ENCODE measurements at regions not wholly inside any gene's neighbourhood (a gene's known extent, or its start where the extent isn't known, plus 50 kb on each side); places are given as distances from the start of the nearest gene placed in this dataset.

DNA sequence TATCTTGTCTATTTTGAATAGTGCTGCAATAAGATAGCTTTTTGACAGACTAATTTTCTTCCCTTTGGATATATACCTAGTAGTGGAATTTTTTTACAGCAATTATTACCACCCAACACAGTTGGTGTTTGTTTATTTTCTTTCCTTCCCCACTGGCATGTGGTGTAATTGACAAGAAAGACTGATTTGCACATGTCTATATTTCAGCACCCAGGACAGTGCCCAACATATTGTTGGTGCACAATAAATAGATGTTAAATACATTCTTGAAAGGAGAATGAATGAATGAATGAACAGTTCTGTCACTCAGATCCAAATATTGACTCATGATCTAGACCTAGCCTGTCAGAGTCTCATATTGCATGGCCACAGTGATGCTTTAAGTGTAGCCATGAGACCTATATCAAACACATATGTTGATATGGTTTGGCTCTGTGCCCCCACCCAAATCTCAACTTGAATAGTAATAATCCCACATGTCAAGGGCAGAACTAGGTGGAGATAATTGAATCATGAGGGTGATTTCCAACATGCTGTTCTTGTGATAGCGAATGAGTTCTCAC is 538.2 kb downstream of the NYAP2 start:
- DNase-seq: peak; percentile 12
- in situ Hi-C loops (cut with MboI; ENCODE audit: low pct_unique_long_range_greater_than_20kb, low sequenced_read_pairs): no loop called here

DNA sequence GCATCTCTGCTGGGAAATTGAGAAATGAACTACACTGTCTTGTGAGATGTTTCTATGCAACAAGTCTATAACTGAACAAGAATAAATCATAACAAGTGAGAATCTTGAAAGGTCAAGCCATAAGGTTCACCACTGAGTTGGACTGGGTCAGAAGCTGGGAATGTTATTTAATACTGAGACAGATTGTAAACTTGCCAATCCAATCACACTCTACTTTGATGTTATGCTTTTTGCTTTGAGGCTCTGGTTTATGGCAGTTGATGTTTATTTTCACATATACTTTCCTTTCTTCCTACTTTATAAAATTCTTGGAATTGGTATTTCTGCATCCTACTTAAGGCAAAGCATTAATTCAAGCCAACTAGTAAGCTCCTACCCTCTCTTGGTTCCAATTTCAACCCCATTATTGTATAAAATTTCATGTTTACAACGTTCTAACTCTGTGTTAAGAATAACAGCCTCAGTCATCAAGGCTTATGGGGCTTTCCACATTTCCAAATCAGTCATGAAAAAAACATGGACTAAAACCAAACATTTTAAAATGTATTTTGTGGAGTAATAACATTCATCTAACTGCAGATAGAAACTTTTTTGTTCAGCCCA is 533.4 kb downstream of the NYAP2 start:
- DNase-seq: no peak
- in situ Hi-C loops (cut with MboI; ENCODE audit: low pct_unique_long_range_greater_than_20kb, low sequenced_read_pairs): no loop called here

GRCh38 chr2:225930687-225931086 is 531.2 kb downstream of the NYAP2 start:
- in situ Hi-C loops (cut with MboI; ENCODE audit: low pct_unique_long_range_greater_than_20kb, low sequenced_read_pairs): no loop called here
- DNase-seq: no peak

GRCh38 chr2:225920621-225921220 is 521.2 kb downstream of the NYAP2 start:
- no peak for DNase-seq
- in situ Hi-C loops (cut with MboI; ENCODE audit: low pct_unique_long_range_greater_than_20kb, low sequenced_read_pairs): no loop called here

- in situ Hi-C loops (cut with MboI; ENCODE audit: low pct_unique_long_range_greater_than_20kb, low sequenced_read_pairs): no loop called here
Observed at GRCh38 chr2:225916692-225917091, 517.2 kb downstream of the NYAP2 start.

GRCh38 chr2:225911019-225911418 is 511.5 kb downstream of the NYAP2 start:
- in situ Hi-C loops (cut with MboI; ENCODE audit: low pct_unique_long_range_greater_than_20kb, low sequenced_read_pairs): no loop called here
- DNase-seq: no peak

More at GRCh38 chr2:225916692-225917091, 517.2 kb downstream of the NYAP2 start:
- DNase-seq: no peak

DNA sequence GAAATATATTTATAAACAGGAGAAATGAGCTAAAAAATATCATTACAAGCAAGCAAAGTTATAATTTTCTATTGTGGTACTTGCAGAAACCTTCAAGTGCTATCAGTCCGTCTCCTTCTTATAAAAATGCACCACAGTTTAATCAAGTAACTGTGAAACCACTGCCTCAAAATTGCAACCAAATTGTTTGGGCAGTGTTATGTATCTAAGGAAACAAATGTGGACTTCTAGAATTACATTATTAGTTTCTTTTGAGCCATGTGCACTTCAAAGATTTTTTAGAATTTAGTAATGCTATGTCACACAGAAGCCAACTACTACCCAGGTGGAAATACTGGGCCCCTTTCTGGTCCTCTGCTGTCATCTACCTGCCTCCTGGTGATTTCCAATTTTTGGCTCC is 495.6 kb downstream of the NYAP2 start:
- DNase-seq: no peak
- in situ Hi-C loops (cut with MboI; ENCODE audit: low pct_unique_long_range_greater_than_20kb, low sequenced_read_pairs): no loop called here

DNA sequence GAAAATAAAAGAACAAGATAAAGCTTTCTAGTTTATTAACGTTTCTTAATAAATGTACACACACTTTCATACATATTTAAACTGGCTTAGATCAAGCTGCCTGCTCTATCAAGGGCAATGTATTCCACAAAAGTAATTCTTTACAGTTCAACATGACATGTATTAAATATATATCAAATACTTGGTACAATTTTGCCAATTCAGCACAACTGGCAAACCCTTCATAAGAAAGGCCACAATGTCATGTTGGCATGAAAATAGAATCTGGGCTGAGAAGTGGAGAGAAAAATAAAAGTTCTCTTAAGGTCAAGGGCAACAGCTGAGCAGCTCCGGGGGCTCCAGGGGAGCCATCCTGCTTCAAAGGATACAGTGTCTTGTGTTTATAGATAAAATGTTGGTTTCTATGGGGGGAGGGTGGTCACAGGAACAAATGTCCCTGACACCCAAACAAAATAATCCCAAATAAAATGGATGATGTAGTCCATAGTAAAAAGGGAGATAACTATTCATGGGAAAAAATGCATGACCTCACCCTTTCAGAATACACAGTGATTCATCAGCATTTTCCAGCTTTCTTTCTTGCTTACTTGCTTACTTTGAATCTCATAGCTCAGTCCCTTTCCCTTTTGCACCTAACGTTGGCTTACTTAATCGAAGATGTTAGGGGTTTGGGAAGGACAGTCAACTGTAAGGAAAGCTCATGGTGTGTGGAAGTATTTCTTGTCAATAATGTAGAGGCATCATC is 494.9 kb downstream of the NYAP2 start:
- in situ Hi-C loops (cut with MboI; ENCODE audit: low pct_unique_long_range_greater_than_20kb, low sequenced_read_pairs): no loop called here
- no peak for DNase-seq

- in situ Hi-C loops (cut with MboI; ENCODE audit: low pct_unique_long_range_greater_than_20kb, low sequenced_read_pairs): no loop called here
- no peak for DNase-seq
Observed at GRCh38 chr2:225893151-225893550, 493.6 kb downstream of the NYAP2 start.

DNA sequence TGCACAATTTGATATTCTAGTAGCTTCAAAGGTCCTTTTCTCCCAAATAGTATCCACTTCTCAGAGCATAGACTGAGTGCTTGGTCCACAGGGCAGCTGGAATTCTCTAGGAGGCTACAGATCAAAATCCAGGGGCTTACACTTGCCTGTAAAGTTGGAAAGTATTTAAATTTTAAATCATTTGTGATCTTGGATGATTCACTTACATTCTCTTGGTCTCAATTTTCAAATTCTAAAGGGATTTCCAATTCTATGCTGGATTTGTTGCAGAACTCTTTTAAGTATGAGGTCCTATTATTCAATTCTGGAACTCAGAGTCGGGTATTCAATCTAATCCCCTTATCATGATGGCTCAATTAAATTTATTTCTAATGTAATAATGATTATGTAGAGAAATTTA is 492.3 kb downstream of the NYAP2 start:
- in situ Hi-C loops (cut with MboI; ENCODE audit: low pct_unique_long_range_greater_than_20kb, low sequenced_read_pairs): no loop called here
- no peak for DNase-seq

DNA sequence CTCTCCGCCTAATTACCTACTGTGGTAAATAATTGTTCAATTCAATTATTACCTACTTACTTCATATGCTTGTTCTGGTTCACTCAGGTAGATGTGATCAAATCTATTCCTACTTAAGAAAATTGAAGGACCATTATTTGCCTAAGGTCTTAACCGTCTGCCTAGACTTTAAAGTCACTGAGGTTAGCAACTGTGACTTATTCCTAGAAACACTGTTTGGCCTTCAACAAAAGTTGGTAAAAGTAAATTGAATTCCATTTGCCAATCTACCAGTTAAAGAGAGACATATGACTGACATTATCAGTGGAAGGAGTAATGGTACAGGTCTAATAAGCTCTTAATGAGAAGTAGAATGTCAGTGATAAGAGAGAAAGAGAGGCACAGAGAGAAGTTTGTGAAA is 491.5 kb downstream of the NYAP2 start:
- in situ Hi-C loops (cut with MboI; ENCODE audit: low pct_unique_long_range_greater_than_20kb, low sequenced_read_pairs): no loop called here
- no peak for DNase-seq

DNA sequence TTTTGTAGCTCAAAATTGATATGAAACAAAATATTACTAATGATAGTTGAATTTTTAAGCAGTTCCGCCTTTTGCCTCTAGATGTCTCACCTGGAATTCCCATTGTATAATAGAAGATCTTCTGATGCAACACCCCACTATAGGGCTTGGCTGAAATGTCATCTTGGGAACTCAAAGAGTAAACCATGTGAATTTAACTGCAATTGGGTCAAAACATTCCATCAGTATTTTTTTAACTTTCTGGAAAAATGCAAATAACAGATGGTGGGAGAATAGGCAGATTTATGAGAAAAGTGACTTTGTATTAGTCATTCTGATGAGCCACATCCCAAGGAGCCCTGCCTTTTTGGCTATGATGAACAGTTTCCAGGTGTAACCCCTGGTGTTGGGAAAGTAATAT is 489.9 kb downstream of the NYAP2 start:
- DNase-seq: peak; percentile 49
- in situ Hi-C loops (cut with MboI; ENCODE audit: low pct_unique_long_range_greater_than_20kb, low sequenced_read_pairs): no loop called here

DNA sequence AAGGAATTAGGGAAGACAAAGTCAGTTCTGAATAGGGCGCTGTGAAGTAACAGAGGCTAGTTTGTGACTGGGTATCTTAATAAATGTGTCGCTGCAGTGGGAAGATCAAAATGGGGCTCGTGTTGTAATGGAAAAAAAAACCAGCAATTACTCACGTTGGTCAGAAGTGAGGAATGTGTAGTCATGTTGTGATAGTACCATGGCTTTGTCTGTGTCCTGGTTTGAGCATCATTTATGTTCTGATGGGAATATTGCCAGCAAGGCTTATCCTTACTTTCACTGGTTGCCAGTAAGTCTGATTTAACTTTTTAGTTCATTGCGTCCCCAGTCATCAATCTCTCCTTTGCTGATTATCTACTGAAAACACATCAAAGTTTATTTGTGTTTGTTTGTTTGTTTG is 467.6 kb downstream of the NYAP2 start:
- no peak for DNase-seq
- in situ Hi-C loops (cut with MboI; ENCODE audit: low pct_unique_long_range_greater_than_20kb, low sequenced_read_pairs): no loop called here

- no peak for DNase-seq
- in situ Hi-C loops (cut with MboI; ENCODE audit: low pct_unique_long_range_greater_than_20kb, low sequenced_read_pairs): no loop called here
Observed at GRCh38 chr2:225865468-225865867, 466.0 kb downstream of the NYAP2 start.

DNA sequence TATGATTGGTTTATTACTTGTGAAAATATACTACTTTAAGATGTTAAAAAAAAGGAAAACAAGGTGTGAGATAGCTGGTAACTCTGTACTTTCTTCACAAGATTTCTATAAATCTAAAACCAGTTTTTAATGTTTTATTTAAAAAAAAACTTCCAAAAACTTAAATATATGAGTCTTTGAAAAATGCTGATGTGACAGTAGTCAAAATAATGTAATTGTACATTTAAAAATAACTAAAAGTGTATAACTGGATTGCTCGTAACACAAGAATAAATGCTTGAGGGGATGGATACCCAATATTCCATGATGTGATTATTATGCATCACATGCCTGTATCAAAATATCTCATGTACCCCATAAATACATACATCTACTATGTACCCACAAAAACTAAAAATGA is 464.9 kb downstream of the NYAP2 start:
- in situ Hi-C loops (cut with MboI; ENCODE audit: low pct_unique_long_range_greater_than_20kb, low sequenced_read_pairs): no loop called here
- DNase-seq: no peak

- in situ Hi-C loops (cut with MboI; ENCODE audit: low pct_unique_long_range_greater_than_20kb, low sequenced_read_pairs): no loop called here
- DNase-seq: no peak
Observed at GRCh38 chr2:225842939-225843338, 443.4 kb downstream of the NYAP2 start.

DNA sequence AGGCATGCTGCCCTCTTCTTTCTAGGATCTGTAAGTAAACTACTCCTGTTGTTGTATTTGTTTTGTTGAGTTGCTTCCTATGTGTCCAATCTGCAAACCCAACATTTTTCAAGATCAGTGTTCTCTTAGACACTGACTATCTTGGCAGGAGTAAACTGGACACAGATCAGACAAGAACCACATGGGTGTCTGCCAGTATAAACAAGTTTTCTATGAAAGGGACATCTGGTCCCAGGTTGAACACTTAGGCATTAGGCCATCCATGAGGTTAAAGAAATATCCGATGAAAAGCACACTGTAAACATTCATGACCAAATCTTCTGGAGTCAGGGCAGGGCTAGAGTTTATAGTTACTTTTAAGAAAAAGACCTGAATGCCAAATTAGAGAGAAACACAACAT is 441.8 kb downstream of the NYAP2 start:
- DNase-seq: no peak
- in situ Hi-C loops (cut with MboI; ENCODE audit: low pct_unique_long_range_greater_than_20kb, low sequenced_read_pairs): no loop called here

DNA sequence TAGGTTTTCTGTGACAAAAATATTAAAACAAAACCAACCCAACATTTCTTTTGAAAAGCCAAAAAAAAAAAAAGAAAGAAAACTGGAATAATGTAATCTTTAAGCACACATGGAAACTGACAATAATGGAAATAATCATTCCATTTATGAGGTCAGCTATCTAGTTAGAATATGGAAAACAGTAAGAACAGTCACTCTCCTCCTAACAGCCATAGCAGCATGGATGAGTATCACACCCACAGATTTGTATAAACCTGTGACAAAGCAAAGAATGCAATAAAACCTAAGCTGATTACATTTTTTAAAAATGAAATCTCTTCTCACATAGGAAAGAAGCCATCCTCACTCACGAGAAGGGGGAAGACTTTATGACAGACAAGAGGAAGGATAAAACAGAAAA is 437.8 kb downstream of the NYAP2 start:
- DNase-seq: no peak
- in situ Hi-C loops (cut with MboI; ENCODE audit: low pct_unique_long_range_greater_than_20kb, low sequenced_read_pairs): no loop called here

DNA sequence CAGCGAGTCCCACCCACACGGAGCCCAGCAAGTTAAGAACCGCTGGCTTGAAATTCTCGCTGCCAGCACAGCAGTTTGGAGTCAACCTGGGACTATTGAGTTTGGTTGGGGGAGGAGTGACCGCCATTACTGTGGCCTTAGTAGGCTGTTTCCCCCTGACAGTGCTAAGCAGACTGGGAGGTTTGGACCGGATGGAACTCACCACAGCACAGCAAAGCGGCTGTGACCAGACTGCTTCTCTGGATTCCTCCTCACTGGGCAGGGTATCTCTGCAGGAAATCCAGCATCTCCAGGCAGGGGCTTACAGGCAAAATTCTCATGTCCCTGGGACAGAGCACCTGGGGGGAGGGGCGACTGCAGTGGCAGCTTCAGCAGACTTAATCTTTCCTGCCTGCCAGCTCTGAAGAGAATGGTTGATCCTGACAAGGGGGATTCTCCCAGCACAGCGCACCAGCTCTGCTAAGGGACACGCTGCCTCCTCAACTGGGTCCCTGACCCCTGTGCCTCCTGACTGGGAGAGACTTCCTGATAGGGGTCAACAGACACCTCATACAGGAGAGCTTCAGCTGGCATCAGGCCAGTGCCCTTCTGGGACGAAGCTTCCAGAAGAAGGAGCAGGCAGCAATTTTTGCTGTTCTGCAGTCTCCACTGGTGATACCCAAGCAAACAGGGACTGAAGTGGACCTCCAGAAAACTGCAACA is 425.4 kb downstream of the NYAP2 start:
- DNase-seq: no peak
- in situ Hi-C loops (cut with MboI; ENCODE audit: low pct_unique_long_range_greater_than_20kb, low sequenced_read_pairs): no loop called here

DNA sequence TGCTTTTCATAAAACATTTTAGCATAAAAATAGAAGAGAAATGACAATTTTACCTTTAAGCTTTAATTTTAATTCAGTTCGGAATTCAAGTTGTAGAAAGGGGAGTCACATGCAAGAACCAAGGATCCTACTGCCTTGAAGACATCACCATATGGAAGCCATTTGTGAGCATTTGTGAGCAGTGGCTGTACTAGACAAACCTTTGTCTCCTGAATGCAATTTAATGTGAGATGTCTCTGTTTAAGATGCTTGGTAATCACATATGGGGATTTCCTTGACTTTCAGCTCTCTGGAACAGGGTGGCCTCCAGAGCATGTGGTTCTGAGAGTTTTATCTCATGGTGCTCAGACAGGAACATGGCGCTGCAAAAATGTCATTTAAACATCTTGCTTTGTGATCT is 421.8 kb downstream of the NYAP2 start:
- no peak for DNase-seq
- in situ Hi-C loops (cut with MboI; ENCODE audit: low pct_unique_long_range_greater_than_20kb, low sequenced_read_pairs): no loop called here
